Hypothalamus (tissue), 51 donors: ENCODE measurements at regions not wholly inside any gene's neighbourhood (a gene's known extent, or its start where the extent isn't known, plus 50 kb on each side); places are given as distances from the start of the nearest gene placed in this dataset.

ENCODE experiments used
- DNase-seq, 51 donors: peaks; one replicate each; lab custom pipeline; 2025; lab: John Stamatoyannopoulos, UW

DNA sequence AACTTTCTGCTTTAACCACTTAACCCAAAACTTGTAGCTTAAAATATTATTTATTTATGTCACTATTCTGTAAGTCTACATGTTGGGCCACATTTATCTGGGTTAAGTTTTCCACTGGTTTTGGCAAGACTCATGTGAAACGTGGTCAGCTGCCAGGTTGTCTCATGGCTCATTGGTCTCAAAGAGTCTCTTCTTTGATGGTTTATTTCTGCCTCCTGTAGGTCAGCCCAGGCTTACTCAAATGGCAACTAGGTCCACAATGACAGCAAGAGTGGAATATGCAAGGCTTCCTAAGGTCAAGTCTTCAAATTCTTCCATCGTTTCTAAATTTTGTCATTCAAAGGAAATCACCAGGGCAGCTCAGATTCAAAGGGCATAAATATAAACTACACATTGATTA is 828.7 kb downstream of the PCDH7 start:
- no peak for DNase-seq

DNA sequence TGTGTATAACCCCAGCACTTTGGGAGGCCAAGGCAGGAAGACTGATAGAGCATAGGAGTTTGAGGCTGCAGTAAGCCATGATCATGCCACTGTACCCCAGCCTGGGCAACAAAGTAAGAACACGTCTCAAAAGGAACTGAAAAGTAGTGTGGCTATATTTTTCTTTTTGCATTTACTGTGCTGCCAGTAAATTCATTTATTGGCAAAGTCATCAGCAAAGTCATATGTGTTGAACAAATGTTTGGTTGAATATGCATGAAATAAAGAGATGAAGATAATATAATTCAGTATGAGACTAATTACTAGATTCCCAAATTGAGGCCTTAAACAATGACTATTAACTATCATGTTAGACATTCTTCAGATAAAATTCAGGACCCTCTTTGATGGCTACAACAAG is 829.1 kb downstream of the PCDH7 start:
- DNase-seq, result no peak

DNA sequence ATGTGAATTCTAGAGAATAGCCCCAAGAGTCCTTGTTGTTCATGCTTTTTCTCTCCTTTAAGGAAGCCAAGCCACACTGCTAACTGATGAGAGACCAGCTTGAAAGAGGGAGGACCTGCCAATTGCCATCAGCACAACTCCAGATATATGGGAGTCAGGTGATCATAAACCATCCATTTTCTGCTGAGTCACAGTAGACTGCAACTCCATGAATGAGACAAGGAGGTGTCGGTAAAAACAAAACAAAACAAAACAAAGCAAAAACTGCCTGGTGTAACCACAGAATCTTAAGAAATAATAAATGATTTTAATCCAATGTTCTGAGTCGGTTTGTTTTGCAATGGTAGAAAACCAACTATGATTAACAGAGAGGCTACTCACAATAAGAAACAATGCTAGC is 837.3 kb downstream of the PCDH7 start:
- DNase-seq, result no peak

DNA sequence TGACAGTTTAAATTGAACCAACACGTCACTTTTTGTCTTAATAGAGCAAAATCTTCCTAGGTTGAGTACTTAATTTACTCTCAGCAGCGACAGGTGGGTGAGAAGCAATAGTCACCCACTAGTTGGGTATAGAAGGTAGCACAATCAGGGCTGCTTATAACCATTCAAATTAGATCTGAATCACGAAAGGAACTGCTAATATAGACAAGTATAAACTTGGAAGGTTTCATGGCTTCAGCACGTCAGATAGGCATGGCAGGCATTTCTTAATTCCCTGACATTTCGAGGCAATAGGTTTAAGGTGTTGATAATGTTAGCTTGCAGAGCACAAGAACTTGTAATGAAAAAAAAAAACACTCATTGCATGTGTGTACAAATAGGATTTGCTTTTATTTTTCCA is 853.4 kb downstream of the PCDH7 start:
- no peak for DNase-seq

DNA sequence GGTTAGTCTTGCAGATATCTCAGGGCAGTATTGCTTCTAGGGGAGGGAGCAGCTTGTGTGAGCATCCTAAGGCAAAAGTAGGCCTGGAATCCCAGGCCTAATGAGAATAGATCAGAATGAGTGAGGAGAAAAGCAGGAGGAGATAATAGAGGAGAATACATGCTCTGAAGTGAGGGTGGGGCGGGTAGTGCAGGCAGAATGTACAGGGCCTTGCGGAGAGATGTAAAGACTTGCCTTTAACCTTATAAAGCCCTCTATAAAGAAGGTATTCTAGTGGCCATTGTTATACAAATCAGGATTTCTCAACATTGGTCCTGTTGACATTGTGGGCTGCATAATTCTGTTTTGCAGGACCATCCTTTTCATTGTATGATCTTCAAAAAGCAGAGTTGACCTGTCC is 855.3 kb downstream of the PCDH7 start:
- no peak for DNase-seq

DNA sequence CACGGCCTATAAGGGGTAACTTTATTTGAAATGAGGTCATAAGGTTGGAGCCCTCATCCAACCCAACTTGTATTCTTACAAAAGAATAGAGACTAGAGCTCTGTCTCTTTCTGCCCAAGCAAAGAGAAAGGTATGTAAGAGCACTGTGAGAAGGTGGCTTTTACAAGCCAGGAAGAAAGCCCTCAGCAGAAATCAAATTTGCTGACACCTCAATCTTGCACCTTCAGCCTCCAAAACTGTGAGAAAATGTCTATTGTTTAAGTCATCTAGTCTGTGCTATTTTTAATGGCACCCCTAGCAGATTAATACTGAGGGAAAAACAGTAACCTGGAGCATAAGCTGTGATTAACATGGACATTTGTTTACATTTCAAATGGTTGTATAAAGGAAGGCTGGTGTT is 860.7 kb downstream of the PCDH7 start:
- DNase-seq, result no peak

DNA sequence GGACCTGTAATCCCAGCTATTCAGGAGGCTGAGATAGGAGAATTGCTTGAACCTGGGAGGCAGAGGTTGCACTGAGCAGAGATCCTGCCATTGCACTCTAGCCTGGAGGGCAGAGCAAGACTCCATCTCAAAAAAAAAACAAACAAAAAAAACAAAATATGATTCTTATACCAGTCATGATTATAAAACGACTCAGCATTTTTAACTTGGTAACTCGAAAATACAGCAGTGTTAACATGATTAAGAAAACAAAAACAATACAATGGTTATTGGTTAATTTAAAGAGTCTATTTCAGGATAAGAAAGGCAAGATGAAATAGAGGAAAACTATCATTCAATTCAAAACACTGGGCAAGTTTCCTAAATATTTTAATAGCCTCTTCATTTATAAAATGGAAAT is 865.3 kb downstream of the PCDH7 start:
- no peak for DNase-seq

DNA sequence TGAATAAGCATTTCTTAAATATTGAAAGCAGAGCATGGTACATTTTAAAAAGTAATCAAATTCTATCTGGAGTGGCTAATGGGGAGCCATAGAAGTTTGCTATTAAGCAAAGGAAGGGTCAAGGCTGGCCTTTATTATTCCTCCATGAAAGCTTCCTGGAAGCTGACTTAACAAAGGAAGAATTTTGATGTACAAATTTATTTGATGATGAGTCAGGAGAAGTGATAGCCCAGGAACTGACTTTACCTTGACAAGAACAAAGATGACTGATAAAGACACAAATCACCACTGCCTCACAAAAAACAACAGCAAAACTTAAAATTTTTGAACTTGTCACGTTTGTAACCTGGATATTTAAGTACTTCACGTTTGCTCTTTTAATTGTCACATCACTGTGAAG is 872.1 kb downstream of the PCDH7 start:
- no peak for DNase-seq

DNA sequence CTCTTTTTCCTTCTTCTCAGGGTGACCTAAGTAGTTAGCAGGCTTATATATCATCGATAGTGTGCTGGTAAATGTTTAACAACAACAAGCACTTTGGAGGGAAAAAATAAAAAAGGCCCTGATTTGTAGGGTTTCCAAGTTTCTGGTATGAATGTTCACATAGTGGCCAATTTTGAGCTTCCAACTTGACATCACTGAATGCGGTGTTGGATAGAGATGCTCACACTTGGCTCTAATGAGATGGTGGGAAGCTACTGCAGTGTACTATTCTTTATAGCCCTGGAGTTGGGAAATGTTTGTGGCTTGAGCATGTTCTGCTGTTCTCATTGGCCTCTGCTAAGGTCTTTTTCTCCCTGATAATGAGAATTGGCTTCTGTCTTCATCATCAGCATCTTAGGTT is 875.3 kb downstream of the PCDH7 start:
- DNase-seq, result no peak

DNA sequence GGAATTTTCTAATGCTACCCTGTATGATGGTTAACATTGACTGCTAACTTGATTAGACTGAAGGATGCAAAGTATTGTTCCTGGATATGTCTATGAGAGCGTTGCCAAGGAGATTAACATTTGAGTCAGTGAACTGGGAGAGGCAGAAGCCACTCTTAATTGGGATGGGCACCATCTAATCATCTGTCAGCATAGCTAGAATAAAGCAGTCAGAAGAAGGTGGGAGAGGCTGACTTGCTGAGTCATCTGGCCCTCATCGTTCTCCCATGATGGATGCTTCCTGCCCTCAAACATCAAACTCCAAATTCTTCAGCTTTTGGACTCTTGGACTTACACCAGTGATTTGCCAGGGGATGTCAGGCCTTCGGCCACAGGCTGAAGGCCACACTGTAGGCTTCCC is 878.5 kb downstream of the PCDH7 start:
- no peak for DNase-seq

DNA sequence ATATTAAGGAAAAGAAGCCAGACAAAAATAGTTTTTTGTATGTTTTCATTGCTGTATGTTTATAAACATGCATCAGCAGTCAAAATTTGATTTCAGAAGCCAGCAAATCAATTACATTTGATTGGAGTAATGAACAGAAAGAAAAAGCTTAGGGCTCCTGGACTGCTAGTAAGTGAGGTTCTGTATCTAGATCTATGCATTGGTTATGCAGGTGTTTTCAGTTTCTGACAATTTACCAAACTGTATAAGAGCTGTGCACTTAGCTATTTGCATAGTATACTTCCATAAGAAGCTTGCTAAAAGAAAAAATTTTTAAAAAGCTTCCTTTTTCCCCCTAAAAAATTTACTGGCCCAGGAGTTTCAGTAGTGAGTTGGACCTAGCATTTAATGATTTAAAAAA is 881.6 kb downstream of the PCDH7 start:
- no peak for DNase-seq

DNA sequence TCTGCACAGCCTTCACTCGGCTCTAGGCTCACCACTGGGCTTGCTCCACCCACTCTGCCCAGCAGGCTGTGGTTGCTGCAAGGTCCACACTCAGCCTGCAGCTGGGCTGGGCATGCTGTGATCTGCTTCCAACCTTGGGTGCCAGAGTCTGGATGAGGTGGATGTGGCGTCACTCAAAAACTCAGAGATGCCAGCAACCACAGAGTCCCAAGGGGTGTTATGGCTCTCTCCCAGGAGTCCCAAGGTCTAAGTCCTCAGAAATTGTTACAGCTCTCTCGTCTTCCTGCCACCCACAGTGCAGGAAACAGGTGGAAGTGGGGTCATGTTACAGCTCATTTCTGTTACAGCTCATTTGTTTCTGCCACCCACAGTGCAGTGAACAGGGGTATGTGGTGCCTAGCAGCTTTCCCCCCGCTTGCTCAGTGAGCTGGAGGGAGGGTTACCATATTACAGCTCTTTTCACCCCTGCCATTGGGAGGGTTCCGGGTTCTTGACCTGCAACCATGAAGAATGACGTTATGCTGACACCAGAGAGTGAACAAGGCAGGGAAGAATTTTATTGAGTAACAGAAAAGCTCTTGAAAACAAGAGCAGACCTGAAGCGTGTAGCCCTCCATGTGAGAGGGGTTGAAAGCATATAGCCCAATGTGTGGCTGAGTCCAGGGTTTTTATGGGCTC is 893.9 kb downstream of the PCDH7 start:
- no peak for DNase-seq

DNA sequence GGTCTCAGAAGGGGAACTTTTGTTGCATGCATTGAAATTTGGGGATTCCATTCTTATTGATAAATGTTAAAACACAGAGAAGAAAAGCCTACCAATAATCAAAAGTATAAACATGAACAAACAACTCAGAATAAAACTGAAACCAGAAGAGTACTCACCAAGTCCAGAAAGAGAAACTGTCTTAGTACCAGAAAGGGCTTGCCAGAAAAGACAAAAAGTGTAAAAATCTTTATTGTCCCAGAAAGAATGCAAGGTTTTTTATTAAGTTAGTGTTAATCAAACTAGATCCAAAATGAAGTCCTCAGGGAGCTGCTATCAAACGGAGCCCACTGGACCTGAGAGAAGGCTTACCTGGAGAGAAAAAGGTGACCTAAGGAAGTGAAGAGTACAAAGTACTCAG is 897.5 kb downstream of the PCDH7 start:
- no peak for DNase-seq

DNA sequence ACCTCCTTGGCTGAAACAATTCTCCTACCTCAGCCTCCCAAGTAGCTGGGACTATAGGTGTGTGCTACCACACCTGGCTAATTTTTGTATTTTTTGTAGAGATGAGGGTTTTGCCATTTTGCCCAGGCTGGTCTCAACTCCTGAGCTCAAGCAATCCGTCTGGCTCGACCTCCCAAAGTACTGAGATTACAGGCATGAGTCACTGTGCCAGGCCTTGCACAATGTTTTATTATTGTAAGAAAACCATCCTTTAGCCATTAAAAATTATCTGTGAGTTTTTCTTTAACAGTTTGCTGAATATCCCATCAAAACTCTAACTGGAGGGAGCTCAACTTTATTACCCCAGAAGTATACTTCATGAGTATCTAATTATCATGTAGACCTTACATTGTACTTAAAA is 900.3 kb downstream of the PCDH7 start:
- DNase-seq, result no peak

DNA sequence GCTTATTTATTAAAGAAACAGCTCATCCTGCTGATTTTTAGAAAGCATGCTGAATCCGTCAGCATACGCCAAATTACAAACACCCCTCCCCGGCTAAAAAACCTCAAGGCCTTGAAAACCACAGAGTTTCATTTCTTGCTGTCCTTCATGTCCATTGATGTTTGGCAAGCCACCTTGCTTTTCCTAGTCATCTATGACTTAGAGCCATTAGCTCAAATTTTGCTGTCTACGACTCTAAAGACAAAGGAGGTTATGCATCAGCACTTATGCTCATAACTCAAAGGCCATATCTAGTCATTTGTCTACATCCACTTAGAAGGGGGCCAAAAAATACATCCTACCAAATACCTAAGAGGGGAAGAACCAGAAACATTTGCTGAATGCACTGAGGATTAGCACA is 925.1 kb downstream of the PCDH7 start:
- DNase-seq, result no peak

DNA sequence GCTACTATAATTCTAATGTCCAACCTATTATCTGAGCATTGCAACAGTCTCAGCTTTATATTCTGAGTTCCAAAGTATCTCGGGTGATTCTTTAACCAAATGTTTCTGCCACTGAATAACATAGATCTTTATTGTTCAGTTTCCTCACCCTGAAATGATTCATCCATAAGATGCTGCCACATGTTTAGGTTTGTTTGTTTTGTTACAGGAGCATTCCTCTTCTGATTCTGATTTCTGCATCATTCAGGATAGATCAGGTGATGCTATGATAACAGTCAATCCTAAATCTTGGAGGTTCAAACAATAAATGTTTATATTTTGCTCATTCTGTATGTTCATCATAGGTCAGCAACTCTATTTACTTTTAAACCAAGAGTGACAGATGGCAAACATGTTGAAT is 927.6 kb downstream of the PCDH7 start:
- no peak for DNase-seq

DNA sequence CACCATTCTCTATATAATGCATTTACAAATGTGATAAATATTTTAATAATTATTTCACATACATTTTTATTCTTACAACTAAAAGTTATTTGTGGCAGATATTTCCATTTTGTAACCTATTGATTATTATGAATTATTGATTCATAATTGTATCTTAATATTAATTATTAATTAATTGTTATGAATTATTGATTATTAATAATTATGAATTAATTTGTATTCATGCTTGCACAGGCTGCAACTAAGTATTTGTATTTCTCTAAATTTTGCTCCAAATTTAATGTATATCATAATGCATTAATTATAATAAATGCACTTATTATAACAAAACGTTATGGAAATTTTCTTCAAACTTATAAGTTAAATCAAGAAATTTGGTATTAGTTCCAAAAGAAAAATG is 929.7 kb downstream of the PCDH7 start:
- DNase-seq, result no peak

DNA sequence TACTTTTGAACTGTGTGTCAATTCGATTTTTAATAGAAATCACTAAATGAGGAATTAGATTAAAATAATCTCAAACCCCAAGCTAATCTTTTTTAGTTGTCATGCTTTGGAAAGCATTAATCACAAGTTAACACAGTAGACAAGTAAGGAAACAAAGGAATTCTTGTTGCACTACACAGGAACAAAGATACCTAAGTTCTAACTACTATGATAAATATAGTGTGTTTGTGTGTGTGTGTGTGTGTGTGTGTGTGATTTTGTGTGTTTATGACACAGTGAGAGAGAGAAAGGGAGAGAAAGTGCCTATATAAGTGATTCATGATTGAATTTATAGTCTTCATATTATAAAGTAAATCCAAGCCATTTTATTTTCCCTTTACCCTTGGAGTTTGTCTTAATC is 931.4 kb downstream of the PCDH7 start:
- DNase-seq, result no peak

DNA sequence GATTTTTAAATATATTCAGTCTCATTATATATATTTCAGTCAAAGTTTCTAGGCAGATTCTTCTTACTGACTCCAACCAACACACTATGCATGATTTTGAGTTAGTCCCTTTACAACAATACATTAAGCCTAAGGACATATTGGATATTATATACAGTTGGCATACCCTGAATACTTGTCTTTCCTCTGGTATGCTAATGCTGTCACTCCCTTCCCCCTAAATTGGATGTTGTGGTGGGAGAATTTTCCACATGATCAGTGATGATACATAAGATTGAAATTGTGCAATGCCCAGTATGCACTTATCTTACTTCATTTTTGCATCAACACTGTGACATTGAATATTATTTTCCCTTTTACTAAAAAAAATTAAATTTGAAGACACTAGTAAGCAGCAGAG is 935.2 kb downstream of the PCDH7 start:
- no peak for DNase-seq

DNA sequence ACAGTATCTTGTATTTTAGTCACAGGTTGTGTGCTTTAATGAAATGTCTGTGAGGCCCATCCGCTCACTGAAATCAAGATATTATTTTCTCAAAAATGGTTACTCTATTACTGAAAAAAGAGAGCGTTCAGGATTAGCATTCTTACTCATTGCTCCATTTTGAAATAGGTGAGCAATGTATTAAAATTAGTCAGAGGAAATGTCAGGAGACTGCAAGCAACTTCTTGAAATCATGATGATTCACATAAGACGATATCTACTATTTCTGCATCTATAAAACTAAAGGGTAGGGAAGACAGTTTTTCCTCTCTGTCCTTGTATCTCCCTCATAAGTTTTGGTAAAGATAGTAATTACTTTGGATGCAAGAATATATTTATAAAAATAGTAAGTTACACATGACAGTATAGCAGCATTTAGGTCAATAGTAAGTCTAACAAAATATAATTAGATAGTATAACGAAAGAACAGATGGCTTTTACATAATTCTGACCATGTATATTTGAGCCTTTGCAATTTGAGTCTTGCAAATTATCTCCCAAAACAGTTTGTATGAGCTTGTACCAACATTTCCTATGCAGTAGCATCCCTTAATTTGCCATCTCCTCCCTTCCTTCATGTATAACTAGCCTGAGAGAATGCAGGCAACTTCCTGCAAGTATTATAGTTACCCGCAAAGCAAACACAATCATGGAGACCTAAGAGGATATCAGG is 937.8 kb downstream of the PCDH7 start:
- DNase-seq, result no peak

DNA sequence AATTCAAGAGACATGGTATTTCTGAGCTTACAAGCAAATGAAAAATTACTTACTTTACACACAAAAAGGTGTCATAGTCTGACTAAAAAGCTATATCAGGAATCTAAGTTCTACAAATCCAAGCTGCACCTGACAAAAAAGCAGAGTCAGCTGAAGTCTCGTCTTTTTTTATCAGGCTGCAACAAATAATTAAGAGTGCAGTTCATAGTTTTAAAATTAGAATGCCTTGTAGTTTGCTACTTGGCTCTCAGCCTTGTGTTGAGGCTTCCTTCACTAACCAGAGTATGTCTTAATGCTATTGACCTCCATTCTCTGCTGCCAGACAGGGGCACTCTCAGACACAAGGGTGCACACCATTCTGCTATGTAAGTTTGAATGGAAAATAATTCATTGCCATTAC is 940.7 kb downstream of the PCDH7 start:
- no peak for DNase-seq

DNA sequence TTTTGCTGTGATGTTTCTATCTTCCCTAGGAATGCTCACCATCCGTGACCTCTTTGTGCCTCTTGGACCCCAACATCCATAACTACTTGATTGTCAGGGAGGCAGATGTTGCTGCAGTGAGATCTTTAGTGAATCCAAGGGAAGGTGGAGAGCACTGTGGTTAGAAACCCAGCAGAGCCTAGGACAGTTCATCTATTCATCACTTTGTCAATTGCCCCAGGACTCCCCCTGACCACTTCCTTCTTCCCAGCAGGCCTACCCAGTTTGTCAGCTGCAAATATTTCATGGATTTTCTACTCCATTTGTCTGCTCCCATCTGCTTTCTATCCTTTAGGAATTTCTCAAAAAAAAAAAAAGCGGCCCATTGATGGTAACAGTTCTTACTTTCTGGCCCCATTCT is 942.8 kb downstream of the PCDH7 start:
- no peak for DNase-seq

DNA sequence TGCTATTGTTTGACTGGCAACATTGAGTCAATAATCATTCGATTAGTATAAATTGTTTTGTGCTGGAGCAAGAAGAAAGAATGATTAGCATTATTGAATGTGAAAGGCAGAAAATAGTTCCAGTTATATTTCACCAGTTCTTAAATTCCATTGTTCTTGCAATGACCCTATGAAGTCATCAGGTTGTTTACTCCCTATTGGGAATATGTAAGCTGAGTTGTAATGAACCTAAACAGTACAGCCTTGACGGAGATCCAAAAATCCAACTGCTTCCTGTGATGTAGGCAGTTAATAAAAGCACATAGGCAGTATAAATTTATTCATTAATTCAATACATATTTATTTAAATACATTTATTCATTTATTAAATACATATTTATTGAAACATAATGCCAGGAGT is 947.5 kb downstream of the PCDH7 start:
- no peak for DNase-seq
